Right forelimb (tissue), 1 donor: ENCODE measurements at regions not wholly inside any gene's neighbourhood (a gene's known extent, or its start where the extent isn't known, plus 50 kb on each side); places are given as distances from the start of the nearest gene placed in this dataset.
"Not testable (repeated sequence)": the region's sequence is repeated elsewhere in the genome, so short reads cannot be mapped to it uniquely, and the experiment has no call there.

Source experiments
- DNase-seq: peaks from one replicate; pipeline ENCODE4 v3.0.0-alpha.2; 2018

DNA sequence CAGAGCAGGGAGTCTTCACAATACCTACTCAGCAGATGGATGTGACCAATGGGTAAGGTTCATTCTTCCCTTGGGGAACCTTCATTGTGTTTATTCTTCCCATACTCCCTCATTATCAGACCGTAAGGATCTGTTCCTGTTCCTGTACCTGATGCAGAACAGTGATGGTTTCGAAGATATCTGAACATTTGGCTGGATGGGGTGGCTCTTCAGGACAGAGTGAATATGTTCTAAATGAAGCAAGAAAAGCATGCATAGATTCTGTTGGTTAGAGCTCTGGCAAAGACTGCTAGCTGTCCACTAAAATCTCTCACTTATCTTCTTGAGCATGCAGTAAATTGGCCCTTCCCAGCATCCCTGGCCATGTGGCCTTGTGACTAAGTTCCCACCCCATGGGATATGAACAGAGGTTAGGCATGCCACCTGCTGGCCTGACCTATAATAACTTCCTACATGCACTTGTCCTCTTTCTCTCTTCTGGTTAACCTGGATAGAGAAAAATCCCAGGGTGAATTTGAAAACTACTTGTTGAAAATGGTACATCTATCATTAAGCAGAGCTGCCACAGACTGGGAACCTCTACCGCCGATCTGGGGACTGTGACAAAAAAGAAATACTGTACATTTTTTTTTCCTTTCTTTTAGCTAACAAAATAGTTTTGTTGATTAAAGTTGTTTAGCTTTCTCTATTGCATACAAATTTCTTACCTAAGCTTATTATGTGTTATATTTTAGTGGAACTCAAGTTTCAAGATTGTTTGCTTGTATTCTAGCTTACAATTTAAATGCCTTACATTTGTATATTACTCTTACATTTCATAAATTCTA lies 60.0 kb upstream of the BANK1 start:
- peak; percentile 42 for DNase-seq

DNA sequence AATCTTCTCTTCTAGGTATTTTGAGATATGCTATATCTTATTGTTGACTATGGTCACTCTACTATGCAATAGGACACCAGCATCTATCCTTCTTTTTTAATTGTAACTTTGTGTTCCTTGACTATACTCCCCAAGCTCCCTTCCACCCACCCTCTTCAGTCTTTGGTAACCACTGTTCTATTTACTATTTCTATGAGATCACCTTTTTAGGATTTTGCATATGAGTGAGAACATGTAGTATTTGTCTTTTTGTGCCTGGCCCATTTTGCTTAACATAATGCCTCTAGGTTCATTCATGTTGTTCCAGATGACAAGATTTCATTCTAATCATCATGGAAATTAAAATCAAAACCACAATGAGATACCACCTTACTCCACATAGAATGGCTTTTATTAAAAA lies 63.3 kb upstream of the BANK1 start:
- DNase-seq: no peak

DNA sequence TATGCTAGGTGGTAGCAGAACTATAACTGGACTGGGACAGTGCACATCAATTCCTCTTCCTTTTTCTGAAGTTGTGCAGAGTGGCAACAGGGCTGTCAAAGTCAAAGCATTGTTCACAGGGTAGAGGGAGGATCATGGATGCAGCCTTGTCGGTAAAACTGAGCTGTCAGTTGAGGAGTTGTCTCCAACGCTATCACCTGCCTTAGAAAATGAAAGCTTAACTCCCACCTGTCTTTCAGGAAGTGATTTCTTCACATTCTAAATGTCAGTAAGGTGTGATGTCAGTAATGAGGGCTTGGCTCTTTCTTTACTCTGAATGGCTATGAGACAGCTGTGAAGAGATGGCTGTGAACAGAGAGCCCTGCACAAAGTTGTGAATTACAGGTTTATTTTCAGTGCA lies 66.4 kb upstream of the BANK1 start:
- no peak for DNase-seq

DNA sequence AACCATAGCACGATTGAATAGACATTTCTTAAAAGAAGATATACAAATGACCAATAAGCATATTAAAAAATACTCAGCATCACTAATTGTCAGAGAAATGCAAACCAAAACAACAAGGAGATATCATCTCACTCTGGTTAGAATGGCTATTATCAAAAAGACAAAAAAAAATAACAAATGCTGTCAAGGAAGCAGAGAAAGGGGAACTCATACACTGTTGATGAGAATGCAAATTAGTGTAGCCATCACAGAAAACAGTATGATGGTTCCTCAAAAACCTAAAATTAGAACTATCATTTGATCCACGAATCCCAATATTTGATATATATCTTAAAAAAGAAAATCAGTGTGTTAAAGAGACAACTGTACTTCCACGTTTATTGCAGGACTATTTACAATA lies 71.7 kb upstream of the BANK1 start:
- DNase-seq: no peak

DNA sequence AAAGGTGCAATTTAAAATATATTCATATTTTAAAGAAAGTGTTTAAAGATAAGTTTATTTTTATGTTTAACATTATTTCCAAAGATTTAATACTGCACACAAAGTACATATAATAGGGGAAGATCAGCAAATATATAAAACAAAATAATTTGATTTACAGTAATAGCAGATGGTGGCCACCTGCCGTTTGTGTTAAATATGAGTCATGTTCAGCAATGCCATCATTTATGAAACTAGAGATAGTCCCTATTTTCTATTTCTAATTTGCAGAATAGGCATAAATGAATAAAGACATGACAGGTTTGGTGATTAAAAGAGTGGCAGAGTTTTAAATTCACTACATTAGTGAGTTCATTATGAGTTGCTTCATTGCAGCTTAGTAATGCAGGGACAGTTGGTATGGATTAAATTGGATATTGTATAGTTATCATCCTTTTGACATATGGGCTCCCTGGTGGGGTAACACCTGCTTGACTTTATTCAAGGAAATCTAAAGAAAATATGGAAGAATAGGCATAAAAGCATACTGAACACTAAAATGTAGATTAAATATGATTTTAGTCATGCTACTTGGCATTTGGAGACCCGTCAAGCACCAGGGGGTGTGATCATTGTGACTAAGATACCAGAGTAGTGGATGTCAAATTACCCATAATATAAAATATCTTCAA lies 78.8 kb upstream of the BANK1 start:
- no peak for DNase-seq

DNA sequence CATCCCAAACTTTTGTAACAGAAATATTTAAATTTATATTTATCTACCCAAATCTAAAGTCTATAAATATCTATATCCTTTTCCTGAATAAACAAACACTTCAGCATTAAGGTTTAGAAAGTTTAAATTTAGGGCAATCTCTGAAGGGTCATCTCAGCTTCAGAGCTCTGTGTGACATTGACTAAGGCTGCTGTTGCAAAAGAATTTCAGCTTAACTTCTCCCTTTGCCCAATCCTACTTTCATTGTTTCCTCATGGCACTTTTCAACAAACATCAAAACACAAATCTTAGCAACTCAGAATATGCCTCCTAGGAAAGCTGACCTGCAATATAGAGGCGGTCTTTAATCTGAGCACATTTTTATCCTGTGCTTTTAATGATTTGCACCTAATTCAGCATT lies 79.7 kb upstream of the BANK1 start:
- no peak for DNase-seq

DNA sequence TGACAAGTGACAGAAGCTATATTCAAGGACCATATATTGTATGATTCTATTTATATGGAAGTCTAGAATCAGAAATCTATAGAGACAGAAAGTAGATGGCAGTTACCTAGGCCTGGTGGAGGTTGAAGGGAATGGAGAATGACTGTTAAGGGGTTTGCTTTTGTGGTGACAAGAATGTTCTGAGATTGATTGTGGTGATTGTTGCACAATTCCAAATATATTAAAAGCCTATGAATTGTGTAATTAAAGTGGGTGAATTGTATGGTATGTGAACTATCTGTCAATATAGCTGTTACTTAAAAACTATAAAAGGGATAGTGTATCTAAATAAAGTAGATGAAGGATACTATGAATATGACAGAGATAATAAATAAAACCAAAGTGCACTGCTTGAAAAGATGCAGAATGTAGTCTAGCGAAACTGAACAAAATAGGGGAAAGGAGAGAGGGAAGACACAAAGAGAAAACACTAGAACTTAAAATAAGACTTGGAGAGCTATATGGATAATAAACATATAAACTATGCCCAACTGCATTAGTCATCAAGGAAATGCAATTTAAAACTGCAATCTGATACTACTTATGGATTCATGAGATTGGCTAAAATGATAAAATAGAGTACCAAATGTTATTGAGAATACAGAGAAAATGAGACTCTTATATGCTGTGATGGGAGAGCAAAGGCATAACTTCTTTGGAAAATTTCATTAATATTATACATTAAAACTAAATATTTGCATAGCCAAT lies 82.1 kb upstream of the BANK1 start:
- no peak for DNase-seq

DNA sequence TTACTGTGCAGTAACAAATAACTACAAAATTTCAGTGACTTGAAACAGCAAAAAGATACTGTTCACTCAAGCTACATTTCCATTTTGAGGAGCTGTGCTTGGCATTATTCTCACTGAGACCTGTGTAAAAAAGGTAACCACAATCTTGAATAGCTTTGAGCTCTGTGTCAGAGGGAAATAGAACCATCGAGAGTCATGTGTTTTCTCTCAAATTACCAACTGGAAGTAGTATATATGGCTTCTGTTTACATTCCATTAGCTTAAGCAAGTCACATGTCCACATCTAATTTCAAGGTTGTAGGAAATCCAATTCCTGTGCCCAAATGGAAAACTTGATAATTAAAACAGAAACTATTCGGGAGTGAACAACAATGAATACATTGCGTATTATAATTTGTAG lies 82.9 kb upstream of the BANK1 start:
- no peak for DNase-seq

DNA sequence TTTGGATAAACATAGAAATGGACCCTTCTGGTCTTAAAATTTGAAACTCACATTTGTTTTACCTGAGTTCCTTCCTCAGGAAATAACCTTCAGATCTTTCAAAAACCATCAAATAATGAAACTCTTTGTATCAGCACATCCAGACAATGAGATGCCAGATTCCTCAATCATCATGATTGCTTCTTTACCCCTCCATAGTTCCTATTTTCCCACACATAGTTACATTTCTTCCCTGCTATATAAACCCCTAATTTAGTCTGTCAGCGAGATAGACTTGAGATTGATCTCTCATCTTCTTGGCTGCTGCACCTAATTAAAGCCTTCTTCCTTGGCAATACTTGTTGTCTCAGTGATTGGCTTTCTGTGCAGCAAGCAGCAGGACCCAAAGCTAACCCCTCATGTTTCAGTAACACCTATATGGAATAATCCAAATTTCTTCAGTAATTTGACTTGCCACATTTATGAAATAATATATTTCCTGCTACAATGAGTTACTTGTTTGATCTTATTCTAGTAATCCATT lies 83.9 kb upstream of the BANK1 start:
- no peak for DNase-seq

DNA sequence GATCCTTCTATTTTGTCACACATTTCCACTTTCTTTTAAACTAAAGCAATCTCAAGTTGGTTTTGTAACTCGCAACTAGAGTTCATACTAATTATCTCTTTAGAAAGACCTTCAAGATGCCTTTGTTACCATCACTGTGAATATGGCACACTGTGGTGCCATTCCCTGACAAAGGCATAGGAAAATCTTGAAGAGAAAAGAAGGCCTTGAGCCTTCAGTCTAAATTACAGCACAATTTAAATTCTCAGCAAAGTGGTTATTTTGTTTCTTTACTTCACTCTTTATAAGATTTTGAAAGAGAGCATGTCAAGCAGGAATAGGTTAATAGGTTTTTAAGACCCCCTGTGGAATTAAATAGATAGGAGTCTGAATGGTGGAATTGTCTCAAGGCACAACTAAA lies 89.0 kb upstream of the BANK1 start:
- DNase-seq: no peak

DNA sequence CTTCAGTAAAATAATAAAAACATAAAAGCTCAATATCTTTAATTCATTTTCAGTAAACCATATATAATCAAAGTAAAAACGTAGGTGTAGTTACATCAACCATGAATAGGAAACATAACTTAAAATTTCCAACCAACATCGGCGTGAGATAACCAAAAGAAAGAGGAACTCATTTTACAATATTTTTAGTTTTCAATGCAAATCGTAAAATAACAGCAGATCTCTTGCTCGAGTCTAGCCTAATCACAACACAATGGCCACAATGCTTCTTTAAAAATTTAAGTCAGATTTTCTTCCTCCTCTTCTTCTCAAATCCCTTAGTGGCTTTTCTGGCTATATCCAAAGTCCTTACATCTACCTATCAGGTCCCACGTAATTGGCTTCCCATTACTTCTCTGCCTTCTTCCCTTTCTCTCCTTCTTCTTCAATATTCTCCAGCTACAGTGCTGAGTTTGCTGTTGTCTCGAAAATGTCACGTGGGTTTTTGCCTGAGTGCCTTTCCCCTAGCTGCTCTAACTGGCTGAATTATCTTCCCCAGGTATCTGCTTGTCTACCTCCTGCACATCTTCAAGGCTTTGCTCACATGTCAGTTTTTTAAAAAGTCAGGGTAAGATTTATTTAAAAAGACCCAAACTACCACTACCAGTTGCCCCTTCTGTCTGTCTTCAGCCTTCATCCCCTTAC lies 90.9 kb upstream of the BANK1 start:
- DNase-seq: no peak

DNA sequence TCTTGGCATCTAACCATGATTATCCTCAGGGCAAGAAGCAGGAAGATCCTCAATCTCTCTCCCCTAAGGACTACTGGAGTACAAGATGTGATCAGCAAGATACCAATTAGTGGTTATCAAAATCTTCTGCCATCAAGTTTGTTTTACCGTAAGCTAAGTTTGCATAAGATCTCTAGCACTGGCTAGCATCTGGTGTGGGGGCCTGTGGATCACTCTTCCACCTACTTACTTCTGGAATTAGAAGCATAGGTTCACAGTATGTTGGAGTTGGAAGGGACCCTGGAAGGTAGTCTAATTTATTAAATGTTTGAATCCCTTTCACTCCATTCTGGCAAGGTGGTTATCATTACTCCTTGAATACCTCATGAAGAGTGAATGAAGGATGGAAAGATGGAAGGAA lies 93.3 kb upstream of the BANK1 start:
- no peak for DNase-seq

DNA sequence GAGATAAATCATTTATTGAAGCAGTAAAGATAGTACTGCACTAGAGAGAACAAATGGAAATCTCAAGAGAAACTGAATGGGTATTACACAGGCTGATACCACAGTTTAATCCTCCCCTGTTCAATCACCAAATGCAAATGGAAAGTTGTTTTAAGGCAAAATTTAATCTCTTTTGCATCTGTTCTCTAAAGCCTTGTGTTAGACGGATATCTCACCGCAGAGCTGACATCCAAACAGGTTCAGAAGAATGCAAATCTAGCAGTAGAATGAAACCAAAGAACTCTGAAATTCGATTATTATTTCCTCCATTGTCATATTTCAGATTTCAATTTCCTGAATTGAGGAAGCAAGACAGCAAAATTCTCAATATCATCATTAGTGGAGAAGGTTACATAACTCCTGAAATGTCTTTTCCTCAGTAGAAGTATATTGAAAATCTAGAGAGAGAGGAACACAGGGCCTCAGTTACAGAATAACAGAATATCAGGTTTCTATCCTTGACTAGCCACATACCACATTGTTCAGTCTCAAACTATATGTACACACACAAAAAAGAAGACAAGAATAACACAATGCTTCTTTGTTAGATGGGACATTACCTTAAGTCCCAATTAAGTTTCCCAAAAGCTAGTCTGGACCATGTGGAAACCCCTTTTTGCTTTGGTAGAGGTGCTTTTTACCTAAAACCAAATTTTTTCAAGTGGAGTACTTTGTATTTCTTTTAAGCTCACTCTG lies 94.1 kb upstream of the BANK1 start:
- DNase-seq: no peak

DNA sequence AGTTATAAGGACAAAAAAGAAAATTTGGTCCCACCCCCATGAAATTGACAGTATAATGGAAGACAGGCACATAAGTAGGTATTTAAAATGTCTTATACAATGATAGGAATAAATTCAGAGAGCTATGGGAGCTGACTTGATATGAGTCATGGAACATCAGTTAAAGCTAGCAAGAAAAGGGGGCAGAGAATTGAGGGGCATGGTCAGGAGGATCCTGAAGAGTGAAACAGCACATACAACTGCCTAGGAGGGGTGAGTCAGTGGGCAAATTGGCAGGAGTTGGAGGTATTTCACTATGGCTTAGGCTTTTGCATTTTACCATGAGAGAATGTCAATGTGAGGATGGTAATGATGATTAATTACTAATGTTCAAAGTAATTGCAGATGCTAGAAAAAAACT lies 95.4 kb upstream of the BANK1 start:
- DNase-seq: no peak

DNA sequence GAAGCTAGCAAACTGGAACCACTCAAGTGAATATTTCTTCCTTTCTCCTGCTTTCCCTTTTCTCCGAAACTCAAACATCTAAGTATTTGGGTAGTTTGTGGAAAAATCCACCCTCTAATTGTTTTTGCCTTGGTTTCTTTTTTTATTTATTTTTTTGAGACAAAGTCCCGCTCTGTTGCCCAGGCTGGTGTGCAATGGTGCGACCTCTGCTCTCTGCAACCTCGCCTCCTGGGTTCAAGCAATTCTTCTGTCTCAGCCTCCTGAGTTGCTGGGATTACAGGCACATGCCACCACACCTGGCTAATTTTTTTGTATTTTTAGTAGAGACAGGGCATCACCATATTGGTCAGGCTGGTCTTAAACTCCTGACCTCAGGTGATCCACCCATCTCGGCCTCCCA lies 96.1 kb upstream of the BANK1 start:
- not testable (repeated sequence) for DNase-seq

DNA sequence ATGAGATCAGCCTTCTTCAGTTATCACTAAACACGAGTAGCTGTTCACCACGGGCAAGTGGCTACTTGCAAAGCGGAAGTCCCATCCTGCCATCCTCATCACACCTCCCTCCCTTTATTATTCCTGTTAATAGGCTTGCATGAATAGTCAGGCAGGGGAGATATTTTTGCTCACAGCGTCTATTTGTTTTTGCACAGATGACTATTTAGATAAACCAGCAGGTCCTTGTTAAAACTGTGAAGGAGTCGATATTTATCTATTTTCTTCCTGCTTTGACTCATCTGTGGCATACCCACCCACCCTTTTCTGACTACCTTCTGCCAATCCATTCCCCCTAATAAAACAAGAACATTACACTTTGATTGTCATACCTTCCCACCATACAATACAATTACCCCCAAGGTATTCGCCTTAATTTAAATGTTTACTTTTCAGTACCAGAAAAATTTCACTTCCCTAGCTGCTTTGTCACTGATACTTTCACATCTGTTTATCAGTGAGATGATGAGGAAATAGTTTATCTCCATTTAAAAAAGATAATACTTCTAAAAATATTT lies 96.6 kb upstream of the BANK1 start:
- DNase-seq: no peak

DNA sequence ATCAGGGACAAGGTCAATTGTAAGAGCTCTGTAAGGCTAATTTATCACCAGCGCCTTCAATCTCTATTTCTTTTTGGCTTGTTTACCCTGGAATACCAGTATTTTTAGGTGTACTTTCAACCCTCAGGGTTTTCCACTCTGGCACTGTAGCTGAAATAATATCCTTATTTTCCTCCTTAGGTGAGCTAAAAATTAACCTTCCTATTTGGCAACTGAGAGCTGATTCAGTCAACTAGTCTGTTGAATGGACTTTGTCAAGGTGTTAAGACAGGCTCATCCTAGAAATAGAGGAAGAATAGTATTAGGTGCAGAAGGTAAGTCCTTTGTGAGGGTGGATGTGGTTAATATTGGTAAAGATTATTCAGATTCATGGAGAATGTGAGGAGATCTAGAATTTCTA lies 101.3 kb upstream of the BANK1 start:
- DNase-seq: no peak

DNA sequence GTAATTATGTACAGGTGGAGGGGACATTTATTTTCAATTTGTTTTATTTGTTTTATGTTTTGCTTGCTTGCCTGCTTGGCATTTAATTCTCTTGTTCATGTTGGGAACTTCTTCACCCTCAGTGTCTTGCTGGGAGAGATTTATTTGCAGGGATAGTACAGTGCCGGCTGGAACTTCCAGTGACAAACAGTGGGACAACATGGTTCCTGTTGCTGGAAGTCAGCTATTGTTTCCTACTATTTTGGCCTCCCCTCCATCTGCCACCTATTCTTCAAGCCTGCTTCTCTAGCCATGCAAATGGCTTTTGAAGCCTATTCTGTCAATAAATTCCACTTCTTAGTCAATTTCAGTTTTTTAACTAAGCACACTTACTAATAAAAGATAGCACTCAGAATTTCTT lies 105.4 kb upstream of the BANK1 start:
- DNase-seq: no peak

DNA sequence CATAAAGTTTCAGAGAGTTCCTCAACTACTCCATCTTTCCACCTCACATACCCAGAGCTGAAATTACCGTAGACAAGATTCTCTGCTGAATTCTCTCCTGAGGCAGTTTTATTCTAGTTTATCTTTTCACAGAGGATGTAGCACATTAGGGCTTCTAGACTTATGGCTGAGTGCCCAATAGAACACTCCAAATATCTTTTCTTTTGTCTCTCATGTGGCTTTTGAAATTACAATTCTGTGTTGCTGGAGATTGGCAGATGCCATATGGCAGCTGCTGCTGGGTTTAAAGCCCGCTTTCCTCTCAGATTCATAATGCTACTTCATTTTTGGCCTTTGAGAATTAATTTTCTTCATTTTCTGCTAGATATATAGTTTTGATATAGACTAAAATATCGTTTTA lies 107.6 kb upstream of the BANK1 start:
- DNase-seq: no peak

DNA sequence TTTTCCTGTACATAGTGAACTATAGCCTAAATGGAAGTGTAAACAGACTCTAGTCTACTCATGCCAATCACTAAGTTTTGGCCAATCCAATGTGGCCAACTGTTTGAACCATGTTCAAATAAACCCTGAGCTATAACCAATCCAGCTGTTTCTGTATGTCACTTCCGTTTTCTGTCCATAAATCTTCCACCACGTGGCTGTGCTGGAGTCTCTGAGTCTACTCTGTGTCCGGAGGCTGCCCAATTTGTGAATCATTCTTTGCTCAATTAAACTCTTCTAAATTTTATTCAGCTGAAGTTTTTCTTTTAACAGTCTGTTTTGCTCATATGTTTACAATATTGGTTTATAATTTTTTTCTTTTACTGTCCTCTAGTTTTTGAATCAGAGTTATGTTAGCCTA lies 112.3 kb upstream of the BANK1 start:
- no peak for DNase-seq

DNA sequence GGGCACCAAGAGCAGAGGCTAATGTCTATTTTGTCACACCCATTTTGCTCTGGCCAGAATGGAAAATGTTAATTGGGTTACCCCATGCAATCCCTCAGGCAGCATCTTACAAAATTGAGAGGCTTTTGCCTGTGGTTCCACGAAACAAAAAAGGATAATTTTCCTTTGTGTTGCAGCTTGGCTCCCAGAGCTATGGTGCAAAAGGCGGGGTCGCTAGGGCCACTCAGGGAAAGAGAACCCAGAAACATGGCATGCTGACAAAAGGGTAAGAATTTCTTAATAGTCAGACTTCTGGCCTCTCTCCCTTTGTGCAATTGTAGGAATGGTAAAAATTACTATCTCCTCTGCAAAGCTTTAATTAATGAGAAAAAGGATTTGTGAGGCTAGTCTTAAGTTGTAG lies 119.6 kb upstream of the BANK1 start:
- no peak for DNase-seq

DNA sequence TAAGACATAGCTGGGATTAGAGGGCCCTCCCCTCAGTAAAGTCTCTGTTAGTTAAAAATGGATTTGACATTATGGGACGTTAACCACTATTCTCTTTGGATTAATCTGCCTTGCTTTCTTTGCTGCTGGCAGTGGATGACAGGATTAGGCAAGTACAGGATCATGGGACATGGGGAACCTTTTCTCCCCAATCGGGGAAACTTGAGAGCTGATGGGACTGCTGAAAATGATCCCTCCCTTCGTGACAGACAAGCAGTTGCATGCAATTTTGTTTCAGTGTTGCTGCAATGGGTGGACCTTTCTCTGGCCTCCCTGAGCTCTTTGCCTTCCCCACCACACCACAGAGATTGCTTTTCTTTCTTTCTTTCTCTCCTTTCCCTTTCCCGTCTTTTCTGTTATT lies 120.2 kb upstream of the BANK1 start:
- DNase-seq: no peak
